ENCODE measurements at regions not wholly inside any gene's neighbourhood (a gene's known extent, or its start where the extent isn't known, plus 50 kb on each side); places are given as distances from the start of the nearest gene placed in this dataset.

- TF ChIP-seq CBX2 (IDR thresholded peaks at IDR 0.05; ENCODE audit: borderline replicate concordance, low read depth) (no peak), RCOR1 (IDR thresholded peaks at IDR 0.05; ENCODE audit: low read depth, low read length) (no peak), HMGXB4 (CRISPR knock-in tag; IDR thresholded peaks at IDR 0.05; ENCODE audit: borderline replicate concordance) (no peak), SMC3 (IDR thresholded peaks at IDR 0.05) (no peak), CTCF (IDR thresholded peaks at IDR 0.05) (no peak), POLR2A (IDR thresholded peaks at IDR 0.05; ENCODE audit: low read length) (no peak), RAD21 (conservative IDR thresholded peaks at IDR 0.05 in 1 of 2, IDR thresholded peaks at IDR 0.05 in 1 of 2) (no peak; a peak in 1 of 5 replicates), MAZ (IDR thresholded peaks at IDR 0.05; ENCODE audit: borderline replicate concordance, low read depth, low read length) (no peak), ZNF302 (CRISPR knock-in tag; IDR thresholded peaks at IDR 0.05) (no peak), CHD2 (IDR thresholded peaks at IDR 0.05; ENCODE audit: low read length, partially characterized antibody) (no peak), BHLHE40 (IDR thresholded peaks at IDR 0.05; ENCODE audit: low read depth, low read length) (no peak)
Measured at GRCh38 chr12:92602476-92602875, 100.3 kb upstream of the PLEKHG7 start.

Data from A549 (cell line).